ENCODE measurements at regions not wholly inside any gene's neighbourhood (a gene's known extent, or its start where the extent isn't known, plus 50 kb on each side); places are given as distances from the start of the nearest gene placed in this dataset.
"Not testable (repeated sequence)": the region's sequence is repeated elsewhere in the genome, so short reads cannot be mapped to it uniquely, and the experiment has no call there.

- TF ChIP-seq ZFX (IDR thresholded peaks at IDR 0.05; ENCODE audit: borderline replicate concordance) (no peak), CTCF (IDR thresholded peaks at IDR 0.05) (peak; percentile 37)
- H3K27ac ChIP-seq, result no peak overlapping the region
Measured at GRCh38 chr3:22685597-22685996, 517.5 kb upstream of the UBE2E2 start.

- no peak overlapping the region for H3K27ac ChIP-seq
- no peak for TF ChIP-seq ZFX (IDR thresholded peaks at IDR 0.05; ENCODE audit: borderline replicate concordance)
- TF ChIP-seq CTCF (IDR thresholded peaks at IDR 0.05), result no peak
Measured at GRCh38 chr3:22691407-22691806, 511.7 kb upstream of the UBE2E2 start.

DNA sequence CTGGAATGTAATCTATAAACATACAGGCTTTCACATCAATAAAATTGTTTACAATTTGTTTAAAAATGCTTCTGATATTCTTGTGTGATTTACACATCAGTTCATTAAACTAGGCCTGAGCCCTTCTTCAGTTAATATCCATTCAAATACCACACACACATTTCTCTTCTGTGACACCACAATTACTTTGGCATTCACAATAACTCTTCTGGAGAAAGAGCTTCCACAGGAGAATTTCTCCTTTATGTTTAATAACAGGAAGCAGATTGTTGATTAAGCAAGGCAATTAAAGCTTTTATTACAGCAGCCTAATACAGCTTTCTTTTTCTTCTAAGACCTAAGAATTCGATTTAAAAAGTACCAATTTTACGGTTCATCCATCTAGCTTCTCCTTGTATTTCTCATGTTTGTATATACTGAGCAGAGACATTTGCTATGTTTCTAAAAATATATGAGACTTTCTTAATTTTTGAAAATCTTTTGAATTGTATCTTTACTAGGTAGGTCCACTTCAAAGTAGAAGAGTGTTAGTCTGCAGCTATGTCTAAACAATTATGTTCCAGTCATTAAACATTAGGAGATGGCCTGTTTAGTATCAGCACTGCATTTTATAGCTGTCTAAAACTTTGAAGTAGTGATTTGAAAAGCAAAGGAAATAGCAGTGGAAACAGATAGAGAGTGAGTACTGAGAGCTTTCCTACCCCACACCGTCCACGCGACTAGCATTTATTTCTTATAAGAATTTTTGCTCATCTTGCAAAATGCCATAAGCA is 511.1 kb upstream of the UBE2E2 start:
- no peak overlapping the region for H3K27ac ChIP-seq
- no peak for TF ChIP-seq ZFX (IDR thresholded peaks at IDR 0.05; ENCODE audit: borderline replicate concordance)
- no peak for TF ChIP-seq CTCF (IDR thresholded peaks at IDR 0.05)

DNA sequence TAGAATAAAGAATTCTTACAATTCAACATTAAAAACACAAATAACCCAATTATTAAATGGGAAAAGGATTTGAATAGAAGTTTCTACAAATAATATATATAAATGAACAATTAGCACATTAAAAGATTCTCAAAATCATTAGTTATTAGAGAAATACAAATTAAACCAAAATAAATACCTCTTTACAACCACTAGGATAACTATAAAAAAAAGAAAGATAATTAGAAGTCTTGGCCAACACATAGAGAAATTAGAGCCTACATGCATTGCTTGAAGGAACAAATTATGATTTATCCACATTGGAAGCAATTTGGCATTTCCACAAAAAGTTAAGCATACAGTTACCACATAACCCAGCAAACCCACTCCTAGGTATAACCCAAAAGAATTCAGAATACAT is 502.3 kb upstream of the UBE2E2 start:
- no peak overlapping the region for H3K27ac ChIP-seq
- TF ChIP-seq CTCF (IDR thresholded peaks at IDR 0.05), result no peak
- no peak for TF ChIP-seq ZFX (IDR thresholded peaks at IDR 0.05; ENCODE audit: borderline replicate concordance)

GRCh38 chr3:22704166-22704565 is 499.0 kb upstream of the UBE2E2 start:
- no peak overlapping the region for H3K27ac ChIP-seq
- TF ChIP-seq CTCF (IDR thresholded peaks at IDR 0.05) (no peak), ZFX (IDR thresholded peaks at IDR 0.05; ENCODE audit: borderline replicate concordance) (no peak)

- no peak for TF ChIP-seq CTCF (IDR thresholded peaks at IDR 0.05)
- no peak for TF ChIP-seq ZFX (IDR thresholded peaks at IDR 0.05; ENCODE audit: borderline replicate concordance)
- no peak overlapping the region for H3K27ac ChIP-seq
Measured at GRCh38 chr3:22704571-22705354, 498.4 kb upstream of the UBE2E2 start.

GRCh38 chr3:22706922-22707321 is 496.2 kb upstream of the UBE2E2 start:
- H3K27ac ChIP-seq, result not testable (repeated sequence)

Data from 22Rv1 (cell line).